Thyroid gland (tissue), 4 donors: ENCODE measurements at regions not wholly inside any gene's neighbourhood (a gene's known extent, or its start where the extent isn't known, plus 50 kb on each side); places are given as distances from the start of the nearest gene placed in this dataset.

Experiments
- POLR2A ChIP-seq, 2 donors: fragments of 450-650 bp; IDR thresholded peaks; one replicate each; pipeline ENCODE4 v1.6.1; 2017; ENCODE audit warnings: antibody characterized with exemption in 2 of 2, mild to moderate bottlenecking in 2 of 2, moderate library complexity in 1 of 2
- TF ChIP-seq, protein P1 (sequence below), 6 experiments: fragments of 200-600 bp in 3 of 6; fragments of 450-650 bp in 3 of 6; sonication (generic) in 3 of 6; IDR thresholded peaks; one replicate each; pipeline ENCODE4 v1.5.1; 2016 to 2019; ENCODE audit warnings: antibody characterized with exemption in 6 of 6, mild to moderate bottlenecking in 2 of 6, inconsistent platforms in 1 of 6, moderate library complexity in 1 of 6

GRCh38 chr20:39278230-39278788 is 316.2 kb downstream of the DHX35 start:
- TF ChIP-seq, protein P1, sequence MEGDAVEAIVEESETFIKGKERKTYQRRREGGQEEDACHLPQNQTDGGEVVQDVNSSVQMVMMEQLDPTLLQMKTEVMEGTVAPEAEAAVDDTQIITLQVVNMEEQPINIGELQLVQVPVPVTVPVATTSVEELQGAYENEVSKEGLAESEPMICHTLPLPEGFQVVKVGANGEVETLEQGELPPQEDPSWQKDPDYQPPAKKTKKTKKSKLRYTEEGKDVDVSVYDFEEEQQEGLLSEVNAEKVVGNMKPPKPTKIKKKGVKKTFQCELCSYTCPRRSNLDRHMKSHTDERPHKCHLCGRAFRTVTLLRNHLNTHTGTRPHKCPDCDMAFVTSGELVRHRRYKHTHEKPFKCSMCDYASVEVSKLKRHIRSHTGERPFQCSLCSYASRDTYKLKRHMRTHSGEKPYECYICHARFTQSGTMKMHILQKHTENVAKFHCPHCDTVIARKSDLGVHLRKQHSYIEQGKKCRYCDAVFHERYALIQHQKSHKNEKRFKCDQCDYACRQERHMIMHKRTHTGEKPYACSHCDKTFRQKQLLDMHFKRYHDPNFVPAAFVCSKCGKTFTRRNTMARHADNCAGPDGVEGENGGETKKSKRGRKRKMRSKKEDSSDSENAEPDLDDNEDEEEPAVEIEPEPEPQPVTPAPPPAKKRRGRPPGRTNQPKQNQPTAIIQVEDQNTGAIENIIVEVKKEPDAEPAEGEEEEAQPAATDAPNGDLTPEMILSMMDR (IDR thresholded peaks at IDR 0.05): no peak
- no peak for TF ChIP-seq POLR2A (IDR thresholded peaks at IDR 0.05)
